DND-41 (cell line): ENCODE measurements at regions not wholly inside any gene's neighbourhood (a gene's known extent, or its start where the extent isn't known, plus 50 kb on each side); places are given as distances from the start of the nearest gene placed in this dataset.

Source experiments
- ATAC-seq: fragments of 200-7000 bp; cut with Tn5 transposase; 3 replicates; pipeline ENCODE4 v1.9.1; 2021; ENCODE audit warnings: low read depth; ENCODE audit not compliant: insufficient read depth
- DNase-seq: peaks from one replicate; pipeline ENCODE4 v3.0.0-alpha.2; 2020
- H2AFZ ChIP-seq: 2 replicates; pipeline ENCODE4 v1.6.0; 2012; ENCODE audit warnings: low read depth, low read length
- H3K27ac ChIP-seq: 2 replicates; pipeline ENCODE4 v1.5.1; 2012; ENCODE audit warnings: low read length, inconsistent platforms
- H3K27me3 ChIP-seq: fragments of 200-600 bp; sonication (generic); 2 replicates; pipeline ENCODE4 v1.6.0; 2012; ENCODE audit warnings: low read length, mild to moderate bottlenecking, inconsistent platforms; ENCODE audit not compliant: insufficient read depth, poor library complexity
- H3K36me3 ChIP-seq: 2 replicates; pipeline ENCODE4 v1.5.1; 2012; ENCODE audit warnings: low read length, inconsistent platforms; ENCODE audit not compliant: insufficient read depth
- H3K4me1 ChIP-seq: 2 replicates; pipeline ENCODE4 v1.5.1; 2012; ENCODE audit warnings: mild to moderate bottlenecking, low read length; ENCODE audit not compliant: insufficient read depth
- H3K4me2 ChIP-seq: 2 replicates; pipeline ENCODE4 v1.6.0; 2012; ENCODE audit warnings: mild to moderate bottlenecking, moderate library complexity, low read length, inconsistent platforms; ENCODE audit not compliant: insufficient read depth
- H3K4me3 ChIP-seq, 2 experiments: fragments of 200-600 bp in 1 of 2; shearing (Covaris generic) in 1 of 2; 2 replicates each; pipeline ENCODE4 v1.5.1; 2012 to 2016; ENCODE audit warnings: inconsistent platforms in 2 of 2, low read length in 2 of 2, mild to moderate bottlenecking in 2 of 2, low read depth in 1 of 2, moderate library complexity in 1 of 2
- H3K79me2 ChIP-seq: 2 replicates; pipeline ENCODE4 v1.6.0; 2012; ENCODE audit warnings: low read length, inconsistent platforms; ENCODE audit not compliant: insufficient read depth
- H3K9ac ChIP-seq: 2 replicates; pipeline ENCODE4 v1.6.0; 2012; ENCODE audit warnings: low read depth, mild to moderate bottlenecking, inconsistent platforms, low read length, moderate library complexity
- H3K9me3 ChIP-seq: 2 replicates; pipeline ENCODE4 v1.5.1; 2012; ENCODE audit warnings: low read length, moderate library complexity, mild to moderate bottlenecking, inconsistent platforms; ENCODE audit not compliant: insufficient read depth, severe bottlenecking
- H4K20me1 ChIP-seq: 2 replicates; pipeline ENCODE4 v1.6.0; 2012; ENCODE audit warnings: low read length; ENCODE audit not compliant: insufficient read depth
- EZH2 ChIP-seq: IDR thresholded peaks from 3 replicates; pipeline ENCODE4 v1.6.1; 2012; ENCODE audit warnings: borderline replicate concordance, low read depth, mild to moderate bottlenecking, moderate library complexity, low read length, inconsistent platforms; ENCODE audit not compliant: severe bottlenecking
- TF ChIP-seq, protein P1 (sequence below): IDR thresholded peaks from 2 replicates; pipeline ENCODE4 v1.5.1; 2012; ENCODE audit warnings: borderline replicate concordance, low read length, moderate library complexity, mild to moderate bottlenecking; ENCODE audit not compliant: poor library complexity, severe bottlenecking; ENCODE audit errors: extremely low read depth

DNA sequence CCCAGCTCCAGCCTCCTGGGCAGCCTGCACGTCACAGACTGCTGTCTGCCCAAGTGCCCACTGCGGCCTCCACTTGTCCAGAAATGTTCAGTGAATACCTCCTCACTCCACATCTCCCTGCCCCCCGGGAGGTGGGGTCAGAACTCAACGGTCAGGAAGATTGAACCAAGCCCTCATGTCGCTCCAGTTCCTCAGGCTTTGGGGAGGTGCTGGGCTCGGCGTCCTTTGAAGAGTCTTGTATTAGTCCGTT lies 82.4 kb upstream of the LRPAP1 start:
- TF ChIP-seq EZH2: no peak
- TF ChIP-seq, protein P1, sequence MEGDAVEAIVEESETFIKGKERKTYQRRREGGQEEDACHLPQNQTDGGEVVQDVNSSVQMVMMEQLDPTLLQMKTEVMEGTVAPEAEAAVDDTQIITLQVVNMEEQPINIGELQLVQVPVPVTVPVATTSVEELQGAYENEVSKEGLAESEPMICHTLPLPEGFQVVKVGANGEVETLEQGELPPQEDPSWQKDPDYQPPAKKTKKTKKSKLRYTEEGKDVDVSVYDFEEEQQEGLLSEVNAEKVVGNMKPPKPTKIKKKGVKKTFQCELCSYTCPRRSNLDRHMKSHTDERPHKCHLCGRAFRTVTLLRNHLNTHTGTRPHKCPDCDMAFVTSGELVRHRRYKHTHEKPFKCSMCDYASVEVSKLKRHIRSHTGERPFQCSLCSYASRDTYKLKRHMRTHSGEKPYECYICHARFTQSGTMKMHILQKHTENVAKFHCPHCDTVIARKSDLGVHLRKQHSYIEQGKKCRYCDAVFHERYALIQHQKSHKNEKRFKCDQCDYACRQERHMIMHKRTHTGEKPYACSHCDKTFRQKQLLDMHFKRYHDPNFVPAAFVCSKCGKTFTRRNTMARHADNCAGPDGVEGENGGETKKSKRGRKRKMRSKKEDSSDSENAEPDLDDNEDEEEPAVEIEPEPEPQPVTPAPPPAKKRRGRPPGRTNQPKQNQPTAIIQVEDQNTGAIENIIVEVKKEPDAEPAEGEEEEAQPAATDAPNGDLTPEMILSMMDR: no peak
- no peak for DNase-seq
- Histone ChIP-seq H3K27ac (no peak overlapping the region), H4K20me1 (no peaks in the 10 kb centered on the region), H3K4me2 (no peak overlapping the region), H3K79me2 (no peaks in the 10 kb centered on the region), H3K9ac (no peak overlapping the region), H2AFZ (no peak overlapping the region), H3K27me3 (no peaks in the 10 kb centered on the region), H3K36me3 (no peaks in the 10 kb centered on the region), H3K9me3 (peaks cover 5% of the 10 kb centered on the region), H3K4me3 (no peak overlapping the region), H3K4me1 (no peaks in the 10 kb centered on the region)
- ATAC-seq: no peak

DNA sequence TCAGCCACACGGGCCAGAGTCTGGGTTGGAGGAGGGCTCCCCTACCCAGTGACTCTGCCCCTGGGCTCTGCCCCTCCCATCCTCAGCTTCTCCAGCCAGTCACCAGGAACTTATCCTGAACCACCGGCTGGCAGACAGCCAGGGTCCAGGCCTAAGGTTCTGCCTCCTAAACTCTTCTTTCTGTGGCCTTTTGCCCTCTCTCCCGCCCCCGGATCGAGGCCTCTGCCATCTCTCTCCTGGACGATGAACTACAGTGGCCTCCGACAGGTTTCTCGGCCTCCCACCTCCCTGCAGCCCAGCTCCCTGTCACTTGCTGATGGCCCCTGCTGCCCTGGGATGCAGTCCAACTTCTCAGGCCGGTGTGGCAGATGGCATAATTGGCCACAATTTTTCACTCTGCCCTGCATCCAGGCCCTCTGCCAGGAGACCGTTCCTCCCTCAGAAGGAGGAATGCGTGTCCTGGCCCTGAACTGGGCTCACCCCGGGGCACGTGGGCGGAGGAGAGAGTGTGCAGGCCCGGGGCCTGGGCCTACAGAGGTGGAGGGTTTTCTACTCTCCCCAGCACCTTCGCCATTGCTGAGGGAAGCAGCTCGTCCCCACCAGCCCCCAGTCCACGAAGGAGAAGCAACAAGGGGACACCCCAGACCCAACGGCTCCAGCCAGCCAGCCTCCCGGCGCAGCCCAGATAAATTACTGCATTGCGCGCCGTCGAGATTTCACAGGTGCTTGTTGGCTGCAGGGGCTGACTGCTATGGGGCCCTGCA lies 81.9 kb upstream of the LRPAP1 start:
- H3K36me3 ChIP-seq: no peaks in the 10 kb centered on the region
- no peak for TF ChIP-seq EZH2
- TF ChIP-seq, protein P1: no peak
- H3K79me2 ChIP-seq: no peaks in the 10 kb centered on the region
- H4K20me1 ChIP-seq: no peaks in the 10 kb centered on the region
- no peak overlapping the region for H3K4me3 ChIP-seq
- H3K4me2 ChIP-seq: no peak overlapping the region
- no peak overlapping the region for H3K9ac ChIP-seq
- no peaks in the 10 kb centered on the region for H3K27me3 ChIP-seq
- peaks cover 5% of the 10 kb centered on the region for H3K9me3 ChIP-seq
- no peaks in the 10 kb centered on the region for H3K4me1 ChIP-seq
- H3K27ac ChIP-seq: no peak overlapping the region
- no peak for DNase-seq
- H2AFZ ChIP-seq: no peak overlapping the region
- no peak for ATAC-seq

DNA sequence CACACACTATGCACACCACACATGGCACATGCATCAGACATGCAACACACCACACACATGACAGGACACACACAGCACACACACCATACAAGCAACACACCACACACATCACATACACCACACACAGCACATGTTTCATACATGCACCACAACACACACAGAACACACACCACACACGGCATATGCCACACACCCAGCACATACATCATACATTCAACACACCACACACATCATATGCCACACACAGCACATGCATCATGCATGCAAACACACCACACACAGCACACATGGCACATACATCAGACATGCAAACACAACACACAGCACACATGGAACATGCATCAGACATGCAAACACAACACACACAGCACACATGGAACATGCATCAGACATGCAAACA lies 80.7 kb upstream of the LRPAP1 start:
- Histone ChIP-seq H4K20me1 (no peaks in the 10 kb centered on the region), H2AFZ (no peak overlapping the region), H3K9me3 (peaks cover 5% of the 10 kb centered on the region), H3K4me1 (no peaks in the 10 kb centered on the region), H3K4me2 (no peak overlapping the region), H3K27me3 (no peaks in the 10 kb centered on the region), H3K9ac (no peak overlapping the region), H3K36me3 (no peaks in the 10 kb centered on the region), H3K4me3 (no peak overlapping the region), H3K27ac (no peak overlapping the region), H3K79me2 (no peaks in the 10 kb centered on the region)
- DNase-seq (no peak), ATAC-seq (no peak)
- TF ChIP-seq, protein P1: no peak
- TF ChIP-seq EZH2: no peak
